ENCODE measurements at regions not wholly inside any gene's neighbourhood (a gene's known extent, or its start where the extent isn't known, plus 50 kb on each side); places are given as distances from the start of the nearest gene placed in this dataset.

DNA sequence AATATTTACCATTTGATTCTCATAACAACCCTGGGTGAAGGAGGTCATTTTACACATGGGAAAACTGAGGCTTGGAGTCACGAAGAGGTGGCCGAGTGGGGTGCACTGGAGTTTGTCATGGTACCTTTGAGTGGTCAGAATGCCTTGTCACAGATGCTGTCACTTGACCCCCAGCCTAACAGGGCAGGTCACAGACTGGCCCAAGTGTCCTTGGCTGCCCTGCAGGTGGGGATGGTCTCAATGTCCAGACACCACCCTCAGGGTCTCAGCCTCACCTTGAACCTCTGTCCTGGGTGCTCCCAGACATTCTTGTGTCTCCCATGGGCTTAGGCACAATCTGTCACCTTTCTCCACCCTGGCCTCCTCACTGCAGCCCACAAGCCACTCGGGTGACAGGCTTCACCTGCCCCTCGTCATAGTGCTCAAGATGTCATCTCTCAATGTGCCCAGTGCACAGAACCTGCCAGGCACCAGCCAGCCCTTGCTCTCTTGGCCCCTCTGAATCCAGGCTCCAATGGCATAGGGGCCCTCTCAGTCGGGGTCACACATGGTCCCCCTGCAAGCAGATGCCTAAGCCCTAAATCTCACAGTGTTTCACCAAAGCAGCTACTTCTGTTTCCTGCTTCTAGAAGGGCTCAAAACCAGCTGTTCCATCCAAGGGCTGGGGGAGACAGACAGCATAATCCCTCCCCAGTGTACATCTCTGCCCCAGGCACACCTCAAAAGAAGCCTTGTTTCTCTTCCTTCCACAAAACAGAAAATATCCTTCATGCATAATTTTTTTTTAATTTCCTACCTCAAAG lies 76.8 kb upstream of the NANOS1 start:
- Histone ChIP-seq H3K9me3 (ENCODE audit: control insufficient read depth, insufficient read depth, low read length) (no peaks in the 10 kb centered on the region; the same call in 1 of the 2 replicates), H3K27ac (ENCODE audit: low read depth, low read length) (no peak overlapping the region), H3K4me3 (ENCODE audit: low read depth, low read length) (no peak overlapping the region), H3K27me3 (ENCODE audit: control insufficient read depth, insufficient read depth, low read length) (peaks cover 8% of the 10 kb centered on the region)
- ChIA-PET CTCF (interaction anchor here (0.6 kb wide), 1 partner anchor 385 kb away, joined by 6 read pairs; no protein-coding TSS in a partner anchor), POLR2A (no interaction called here)
- DNase-seq (ENCODE audit: low read depth, low spot score): no peak
- TF ChIP-seq, protein P1, sequence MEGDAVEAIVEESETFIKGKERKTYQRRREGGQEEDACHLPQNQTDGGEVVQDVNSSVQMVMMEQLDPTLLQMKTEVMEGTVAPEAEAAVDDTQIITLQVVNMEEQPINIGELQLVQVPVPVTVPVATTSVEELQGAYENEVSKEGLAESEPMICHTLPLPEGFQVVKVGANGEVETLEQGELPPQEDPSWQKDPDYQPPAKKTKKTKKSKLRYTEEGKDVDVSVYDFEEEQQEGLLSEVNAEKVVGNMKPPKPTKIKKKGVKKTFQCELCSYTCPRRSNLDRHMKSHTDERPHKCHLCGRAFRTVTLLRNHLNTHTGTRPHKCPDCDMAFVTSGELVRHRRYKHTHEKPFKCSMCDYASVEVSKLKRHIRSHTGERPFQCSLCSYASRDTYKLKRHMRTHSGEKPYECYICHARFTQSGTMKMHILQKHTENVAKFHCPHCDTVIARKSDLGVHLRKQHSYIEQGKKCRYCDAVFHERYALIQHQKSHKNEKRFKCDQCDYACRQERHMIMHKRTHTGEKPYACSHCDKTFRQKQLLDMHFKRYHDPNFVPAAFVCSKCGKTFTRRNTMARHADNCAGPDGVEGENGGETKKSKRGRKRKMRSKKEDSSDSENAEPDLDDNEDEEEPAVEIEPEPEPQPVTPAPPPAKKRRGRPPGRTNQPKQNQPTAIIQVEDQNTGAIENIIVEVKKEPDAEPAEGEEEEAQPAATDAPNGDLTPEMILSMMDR (IDR thresholded peaks at IDR 0.05; ENCODE audit: low read depth, low read length): no peak

DNA sequence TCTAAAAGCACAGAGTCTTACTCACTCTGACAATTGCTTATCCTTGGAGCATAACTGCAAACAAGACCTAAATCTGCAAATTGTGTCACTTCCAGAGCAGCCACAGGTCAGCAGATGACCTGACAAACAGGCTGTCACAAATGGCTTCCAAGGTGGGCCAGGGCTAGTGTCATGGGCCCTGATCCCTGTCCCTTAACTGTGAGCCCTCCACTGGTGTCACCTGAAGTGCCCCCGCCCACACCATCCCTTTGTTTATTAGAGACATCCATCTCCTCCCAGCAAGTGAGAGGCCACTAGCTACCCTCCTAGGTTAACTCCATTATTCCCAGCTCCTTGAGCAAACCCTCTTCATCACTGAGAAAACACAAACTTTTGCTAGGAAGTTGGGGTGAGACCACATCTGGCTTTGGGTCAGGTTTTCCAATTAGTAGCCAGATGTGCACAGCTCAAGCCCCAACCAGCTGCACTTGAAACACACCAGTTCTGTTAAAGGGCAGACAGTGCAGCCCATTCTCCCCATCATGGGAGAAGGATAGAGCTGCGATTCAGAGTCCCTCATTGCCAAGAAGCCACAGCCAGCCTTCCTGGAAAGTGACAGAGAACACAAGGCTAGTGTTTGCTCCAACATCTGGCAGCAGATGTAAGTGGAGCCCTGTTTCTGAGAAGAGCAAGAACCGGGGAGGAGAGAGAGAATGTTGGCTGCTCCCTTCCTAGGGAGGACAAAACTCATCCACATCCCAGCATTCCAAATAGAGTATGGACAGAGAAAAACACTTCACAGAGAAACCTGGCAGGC lies 75.7 kb upstream of the NANOS1 start:
- Histone ChIP-seq H3K4me3 (ENCODE audit: low read depth, low read length) (no peak overlapping the region), H3K27ac (ENCODE audit: low read depth, low read length) (no peak overlapping the region), H3K27me3 (ENCODE audit: control insufficient read depth, insufficient read depth, low read length) (peaks cover 8% of the 10 kb centered on the region), H3K9me3 (ENCODE audit: control insufficient read depth, insufficient read depth, low read length) (no peaks in the 10 kb centered on the region)
- TF ChIP-seq, protein P1 (IDR thresholded peaks at IDR 0.05; ENCODE audit: low read depth, low read length): no peak
- CTCF ChIA-PET: no interaction called here
- POLR2A ChIA-PET: no interaction called here
- DNase-seq (ENCODE audit: low read depth, low spot score): no peak

DNA sequence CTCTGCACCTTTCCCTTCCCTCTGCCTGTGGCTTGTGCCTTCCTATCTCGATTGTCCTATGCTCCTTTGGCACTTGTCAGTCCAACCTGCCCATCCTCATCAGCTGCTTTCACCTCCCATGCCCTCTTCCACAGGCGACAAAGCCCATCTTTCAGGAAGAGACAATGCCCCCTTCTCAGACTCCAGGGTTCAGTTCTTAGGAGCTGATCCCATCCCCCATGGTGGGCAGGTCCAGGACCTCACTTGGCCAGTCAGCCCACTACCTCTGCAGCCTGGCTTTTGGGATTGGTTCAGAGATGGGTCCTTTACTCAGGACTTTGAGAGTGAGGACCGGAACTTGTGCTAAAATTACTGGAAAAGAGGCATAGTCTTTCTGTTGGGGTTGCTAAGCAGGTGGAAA lies 74.0 kb upstream of the NANOS1 start:
- Histone ChIP-seq H3K27ac (ENCODE audit: low read depth, low read length) (no peak overlapping the region), H3K4me3 (ENCODE audit: low read depth, low read length) (no peak overlapping the region), H3K9me3 (ENCODE audit: control insufficient read depth, insufficient read depth, low read length) (no peaks in the 10 kb centered on the region), H3K27me3 (ENCODE audit: control insufficient read depth, insufficient read depth, low read length) (peaks cover 8% of the 10 kb centered on the region)
- TF ChIP-seq, protein P1 (IDR thresholded peaks at IDR 0.05; ENCODE audit: low read depth, low read length): no peak
- POLR2A ChIA-PET: no interaction called here
- CTCF ChIA-PET: interaction anchor here (0.6 kb wide), 1 partner anchor 25 kb away, joined by 3 read pairs; no protein-coding TSS in a partner anchor
- no peak for DNase-seq (ENCODE audit: low read depth, low spot score)

DNA sequence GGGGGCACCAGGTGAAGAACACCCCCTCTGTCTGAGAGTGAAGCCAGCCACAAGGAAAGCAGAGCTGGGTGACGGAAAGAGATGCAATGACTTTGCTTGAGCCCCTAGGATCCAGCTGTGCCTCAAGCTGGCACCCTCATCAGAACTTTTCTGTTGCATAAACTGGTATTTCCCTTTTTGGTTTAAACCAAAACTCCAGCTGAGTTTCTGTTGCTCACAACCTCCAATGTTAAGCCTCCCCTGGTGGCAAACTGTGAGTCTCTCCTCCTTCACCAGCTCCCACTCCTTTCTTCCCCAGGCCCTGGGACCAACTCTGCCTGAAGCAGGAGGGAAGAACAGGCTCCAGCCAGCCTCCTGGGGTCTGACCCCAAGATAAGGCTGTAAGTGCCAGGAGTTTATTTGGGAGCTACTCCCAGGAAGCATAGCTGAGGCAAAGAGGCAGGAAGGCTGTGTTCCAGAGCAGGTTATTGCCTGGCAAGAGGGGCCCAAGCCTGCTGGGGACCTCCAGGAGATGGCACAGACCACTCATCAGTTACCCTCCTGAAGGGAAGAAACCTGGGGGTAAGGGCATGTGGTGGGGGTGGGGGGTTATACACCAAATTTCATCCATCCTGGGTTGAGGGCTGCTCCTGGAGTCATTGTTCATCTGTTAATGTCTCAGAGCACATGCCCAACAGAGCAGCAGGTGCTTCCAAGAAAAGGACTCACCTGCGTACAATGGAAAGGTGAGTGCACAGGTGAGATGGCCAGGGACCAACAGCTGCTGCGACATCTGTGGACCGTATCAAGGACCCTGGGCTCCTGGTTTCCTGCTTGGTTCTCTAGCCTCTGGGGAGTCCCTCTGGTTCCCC lies 73.3 kb upstream of the NANOS1 start:
- Histone ChIP-seq H3K4me3 (ENCODE audit: low read depth, low read length) (no peak overlapping the region), H3K27ac (ENCODE audit: low read depth, low read length) (no peak overlapping the region), H3K9me3 (ENCODE audit: control insufficient read depth, insufficient read depth, low read length) (no peaks in the 10 kb centered on the region), H3K27me3 (ENCODE audit: control insufficient read depth, insufficient read depth, low read length) (peaks cover 8% of the 10 kb centered on the region)
- CTCF ChIA-PET: interaction anchor here (0.6 kb wide), 1 partner anchor 208 kb away, joined by 3 read pairs; no protein-coding TSS in a partner anchor
- no peak for DNase-seq (ENCODE audit: low read depth, low spot score)
- POLR2A ChIA-PET: no interaction called here
- TF ChIP-seq, protein P1 (IDR thresholded peaks at IDR 0.05; ENCODE audit: low read depth, low read length): no peak

Data from AG04450 (cell line).